GM19395 (cell line): ENCODE measurements at regions not wholly inside any gene's neighbourhood (a gene's known extent, or its start where the extent isn't known, plus 50 kb on each side); places are given as distances from the start of the nearest gene placed in this dataset.
"Not testable (repeated sequence)": the region's sequence is repeated elsewhere in the genome, so short reads cannot be mapped to it uniquely, and the experiment has no call there.

Experiments used
- ATAC-seq: cut with Tn5 transposase; IDR thresholded peaks from one replicate; pipeline ENCODE4 v1.9.1; 2021; ENCODE audit warnings: mild to moderate bottlenecking, moderate library complexity; ENCODE audit not compliant: unreplicated experiment

DNA sequence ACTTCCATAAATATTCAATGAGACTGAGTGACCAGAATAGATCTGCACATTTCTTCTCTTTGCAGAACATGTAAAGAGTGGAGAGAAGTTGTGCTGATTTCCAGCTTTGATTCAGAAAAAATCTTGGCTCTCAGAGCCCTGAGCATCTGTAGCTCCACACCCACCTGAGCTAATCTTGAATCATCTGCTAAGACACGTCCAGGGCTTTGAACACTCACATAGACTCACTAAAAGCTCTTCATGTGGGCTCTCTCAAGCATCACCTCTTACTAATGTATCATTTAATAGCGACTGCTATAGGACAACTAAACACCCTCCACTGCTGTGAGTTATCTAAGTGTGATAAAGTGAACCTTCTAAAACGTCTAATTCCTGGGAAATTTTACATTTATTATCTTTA lies 147.7 kb upstream of the GRIA3 start:
- no peak for ATAC-seq

DNA sequence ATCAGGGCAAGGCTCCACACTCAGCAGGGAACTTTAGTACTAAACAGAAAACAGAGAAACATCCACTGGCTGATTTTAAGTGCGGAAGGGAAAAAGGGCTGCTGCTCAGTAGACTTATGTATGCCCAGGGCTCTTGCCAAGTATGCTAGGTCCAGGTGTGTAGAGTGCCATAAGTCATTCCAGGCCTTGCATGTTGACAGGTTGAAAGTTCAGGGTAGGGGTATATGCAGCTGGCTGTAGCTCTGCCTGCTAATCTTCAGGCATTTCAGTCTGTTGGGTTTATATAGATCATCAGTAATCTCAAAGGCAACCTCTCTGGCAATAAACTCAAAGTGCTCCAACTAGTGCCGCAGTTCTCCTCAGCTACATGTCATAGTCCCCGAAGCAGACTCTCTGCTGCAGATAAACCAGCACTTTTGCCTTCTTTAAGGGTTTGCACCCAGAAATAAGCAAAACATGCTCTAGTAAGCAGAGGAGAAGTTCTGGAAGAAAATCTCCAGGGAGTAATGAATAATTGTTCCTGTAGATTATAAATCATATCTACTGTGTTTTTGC lies 134.9 kb upstream of the GRIA3 start:
- no peak for ATAC-seq

DNA sequence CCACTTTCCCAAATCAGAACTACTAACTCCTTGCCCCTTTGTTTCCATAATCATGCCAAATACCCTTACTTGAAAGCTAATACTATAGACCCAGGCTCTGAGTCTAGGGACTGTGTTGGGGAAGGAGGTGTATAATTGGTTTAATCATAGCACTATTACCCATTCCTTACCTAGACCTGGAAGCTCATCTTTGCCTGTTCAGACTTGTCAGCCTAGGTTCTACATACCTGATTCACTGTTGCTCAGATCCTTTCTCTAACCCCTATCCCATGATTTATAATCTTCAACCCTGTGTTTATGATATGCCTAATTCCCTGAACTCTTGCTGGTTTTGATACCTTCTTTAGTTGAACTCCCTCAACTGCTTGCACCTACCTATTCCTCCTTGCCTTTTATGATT lies 123.1 kb upstream of the GRIA3 start:
- no peak for ATAC-seq

DNA sequence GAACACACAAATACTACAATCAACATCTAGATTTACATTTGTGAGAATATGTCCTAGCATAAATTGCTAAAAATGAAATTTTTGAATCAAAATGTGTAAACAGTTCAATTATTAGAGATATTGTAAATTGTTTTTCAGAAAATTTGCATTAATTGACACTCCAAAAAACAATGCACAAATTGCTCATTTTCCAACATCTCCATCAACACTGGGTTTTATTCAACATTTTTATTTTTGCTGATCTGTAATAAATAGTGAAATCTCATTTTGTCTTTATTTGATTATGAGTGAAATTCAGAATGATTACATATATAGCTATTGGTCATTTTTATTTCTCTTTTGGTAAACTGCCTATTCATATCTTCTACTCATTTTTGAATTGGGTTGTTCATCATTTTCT lies 120.0 kb upstream of the GRIA3 start:
- ATAC-seq = no peak

DNA sequence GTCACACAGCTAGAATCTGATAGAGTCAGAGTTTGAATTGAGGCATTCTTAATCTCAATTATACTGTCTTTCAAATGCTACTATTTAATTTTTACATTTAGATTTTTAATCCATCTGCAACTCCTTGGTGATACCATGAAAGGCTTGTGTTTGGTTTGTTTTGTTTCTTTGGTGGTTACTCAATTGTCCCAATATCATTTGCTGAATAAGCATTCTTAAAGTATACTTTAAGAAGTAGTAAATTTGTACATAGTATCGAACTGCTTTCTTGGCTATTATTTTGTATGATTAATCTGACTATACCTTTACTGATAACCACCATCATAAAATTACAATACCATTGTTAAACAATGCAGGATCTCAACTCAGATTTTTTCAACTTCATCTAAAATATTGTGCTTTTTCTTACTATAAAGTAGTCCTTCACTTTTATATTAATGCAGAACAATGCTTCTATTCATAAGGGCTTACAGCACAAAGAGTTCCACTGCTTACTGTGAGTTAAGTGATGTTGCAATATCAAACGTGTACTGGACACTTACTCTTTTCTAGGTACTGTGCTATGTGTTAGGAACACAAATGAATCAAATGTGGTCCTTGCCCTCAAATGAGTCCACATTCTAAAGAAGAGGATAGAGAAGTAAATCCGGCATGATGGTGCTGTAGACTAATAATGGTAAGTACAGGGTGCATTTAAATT lies 111.2 kb upstream of the GRIA3 start:
- ATAC-seq = no peak

DNA sequence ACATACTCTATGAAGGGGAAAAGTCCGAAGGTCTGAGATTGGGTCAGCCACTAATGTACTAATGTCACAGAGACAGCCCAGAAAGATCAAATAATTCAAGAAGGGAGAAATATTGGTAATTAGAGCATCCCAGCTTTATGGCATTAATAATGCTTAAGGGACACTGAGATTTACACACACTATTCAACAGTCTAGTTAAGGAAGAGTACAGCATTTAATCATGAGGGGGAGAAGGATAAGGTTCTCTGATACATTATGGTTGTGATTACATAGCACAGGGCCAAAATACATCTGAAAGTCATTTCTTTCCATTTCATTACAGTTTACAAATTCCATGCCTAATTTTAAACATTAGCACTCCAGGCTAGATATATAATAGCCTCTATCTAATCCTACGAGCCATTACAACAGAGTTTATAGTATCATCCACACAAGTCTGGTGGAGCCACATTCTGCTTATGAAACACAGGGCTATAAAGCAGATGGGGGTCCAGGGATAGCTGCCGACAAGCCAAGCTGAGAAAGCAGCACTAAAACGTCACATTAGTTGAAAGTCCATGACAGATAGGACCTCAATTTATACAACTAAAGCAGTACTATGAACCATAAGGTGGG lies 108.0 kb upstream of the GRIA3 start:
- no peak for ATAC-seq

DNA sequence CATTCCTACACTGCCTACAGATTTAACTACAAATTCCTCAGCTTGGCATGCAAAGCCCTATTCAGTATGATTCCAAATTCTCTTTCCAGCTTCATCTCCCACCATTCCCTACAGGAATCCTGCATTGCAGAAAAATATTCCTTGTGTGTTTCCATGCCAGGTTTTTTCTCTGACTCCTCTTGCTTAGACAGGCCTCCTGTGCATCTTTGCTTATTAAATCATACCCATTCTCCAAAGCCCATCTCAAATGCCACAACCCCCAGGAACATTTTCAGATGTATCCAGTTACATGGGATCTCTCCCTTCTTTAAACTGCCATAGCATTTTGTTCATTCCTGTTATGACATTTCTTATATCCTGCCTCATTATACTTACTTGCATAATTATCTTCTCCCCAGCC lies 106.4 kb upstream of the GRIA3 start:
- ATAC-seq = no peak

DNA sequence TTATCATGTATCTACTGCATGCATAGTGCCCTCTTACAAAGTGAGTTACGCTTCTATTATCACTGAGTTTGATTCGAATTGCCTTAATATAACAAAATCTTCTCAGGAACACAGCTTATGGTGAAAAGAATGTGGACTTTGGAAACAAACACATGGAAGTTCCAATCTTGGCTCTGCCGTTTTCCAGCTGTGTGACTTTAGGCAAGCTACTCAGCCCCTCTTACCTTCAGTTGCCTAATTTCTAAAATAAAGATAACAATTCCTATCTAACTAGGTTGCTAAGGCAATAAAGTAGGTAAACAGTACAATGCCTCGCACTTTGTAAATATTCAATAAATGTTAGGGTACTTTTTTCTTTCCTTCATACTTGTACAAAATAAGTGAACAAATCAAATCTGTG lies 104.0 kb upstream of the GRIA3 start:
- ATAC-seq = no peak

DNA sequence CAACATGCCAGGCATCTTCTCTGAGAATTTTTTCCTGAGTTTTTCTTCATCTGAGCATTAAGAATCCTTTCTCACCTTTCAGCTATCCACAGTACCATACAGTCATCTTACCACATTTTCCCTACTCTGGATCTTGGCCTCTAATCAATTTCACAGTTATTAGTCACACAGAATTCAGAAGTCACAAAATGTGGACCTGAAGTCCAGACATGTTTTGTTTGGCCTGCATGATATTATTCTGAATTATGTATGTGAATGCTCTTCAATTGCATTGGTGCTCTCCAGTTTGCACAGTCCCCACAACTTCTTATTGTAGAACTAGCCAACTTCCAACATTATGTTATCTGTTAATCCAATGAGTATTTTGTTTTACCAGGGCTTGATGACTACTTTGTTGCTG lies 102.3 kb upstream of the GRIA3 start:
- no peak for ATAC-seq

DNA sequence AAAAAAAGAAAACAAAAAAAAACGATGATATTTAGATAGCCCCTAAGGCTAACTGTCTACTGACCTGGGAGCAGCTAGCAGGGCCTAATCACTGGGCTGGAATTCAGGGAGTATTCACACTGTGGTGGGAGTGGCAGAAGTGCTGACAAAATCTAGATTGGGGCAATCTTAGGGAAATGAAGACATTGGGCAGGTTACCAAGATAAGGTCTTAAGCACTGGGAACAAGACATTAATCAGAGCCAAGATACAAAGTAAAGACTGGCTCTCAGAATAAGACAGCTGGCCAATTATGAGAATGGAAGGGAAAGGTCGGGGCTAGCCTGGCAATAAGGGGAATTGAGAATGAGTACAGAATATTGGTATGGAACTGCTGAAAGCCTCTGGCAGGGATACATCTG lies 100.2 kb upstream of the GRIA3 start:
- ATAC-seq = no peak

DNA sequence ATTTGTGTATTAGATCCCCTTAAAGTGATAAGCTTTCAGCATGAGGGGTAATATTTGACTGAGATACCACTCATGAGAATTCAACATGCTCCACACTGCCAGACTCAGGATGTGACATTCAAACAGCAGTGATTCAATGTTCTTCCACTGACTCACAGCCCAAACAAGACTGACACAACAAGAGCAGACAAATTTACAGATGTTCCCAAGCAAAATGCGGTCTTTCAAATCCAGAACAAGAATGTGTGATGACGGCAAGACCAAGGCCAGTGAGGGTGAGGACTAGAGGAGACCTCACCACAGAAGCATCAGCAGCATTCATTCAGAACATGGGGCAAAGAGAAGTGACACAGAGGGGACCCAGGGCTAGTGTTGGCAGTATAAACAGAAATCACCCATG lies 99.3 kb upstream of the GRIA3 start:
- no peak for ATAC-seq

DNA sequence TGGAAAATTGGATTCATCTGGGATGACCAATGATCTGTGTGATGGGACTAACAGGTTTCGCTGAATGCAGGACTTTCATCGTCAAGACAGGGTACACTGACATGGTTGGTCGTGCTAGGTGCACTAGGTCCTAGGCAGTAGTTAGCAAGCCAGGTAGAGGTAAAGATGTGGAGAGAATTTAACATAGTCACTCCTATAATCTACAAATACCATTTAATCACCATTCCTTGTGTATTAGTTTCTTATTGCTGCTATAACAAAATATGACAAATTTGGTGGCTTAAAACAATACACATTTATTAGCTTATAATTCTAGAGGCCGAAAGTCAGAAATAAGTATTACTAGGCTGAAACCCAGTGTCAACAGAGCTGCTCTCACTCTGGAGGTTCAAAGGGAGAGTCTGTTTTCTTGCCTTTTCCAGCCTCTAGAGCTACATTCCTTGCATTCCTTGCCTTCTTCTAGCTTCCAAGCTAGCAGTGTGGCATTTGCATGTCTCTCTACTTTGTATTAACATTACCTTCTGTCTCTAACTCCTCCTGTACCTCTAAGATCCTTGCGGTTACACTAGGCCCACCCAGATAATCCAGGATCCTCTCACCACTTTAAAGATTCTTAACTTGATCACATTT lies 98.7 kb upstream of the GRIA3 start:
- ATAC-seq = no peak

DNA sequence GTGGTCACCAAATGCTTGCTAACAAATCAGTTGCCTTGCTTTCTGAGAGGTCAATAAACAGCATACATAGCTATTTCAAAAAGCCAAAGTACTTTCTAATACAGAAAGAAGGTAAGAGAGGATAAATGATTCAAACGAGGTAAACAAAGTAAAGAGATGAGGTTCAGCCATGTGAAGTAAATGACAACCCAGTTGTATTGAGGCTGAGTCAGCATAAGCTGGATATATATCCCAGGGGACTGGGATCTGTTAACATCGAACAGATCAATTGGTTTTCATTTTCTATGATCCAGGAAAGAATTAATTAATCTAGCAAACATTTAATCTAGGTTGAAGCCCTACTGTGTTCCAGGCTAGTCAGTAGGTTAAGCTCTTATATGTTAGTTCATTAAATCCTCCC lies 97.3 kb upstream of the GRIA3 start:
- no peak for ATAC-seq

DNA sequence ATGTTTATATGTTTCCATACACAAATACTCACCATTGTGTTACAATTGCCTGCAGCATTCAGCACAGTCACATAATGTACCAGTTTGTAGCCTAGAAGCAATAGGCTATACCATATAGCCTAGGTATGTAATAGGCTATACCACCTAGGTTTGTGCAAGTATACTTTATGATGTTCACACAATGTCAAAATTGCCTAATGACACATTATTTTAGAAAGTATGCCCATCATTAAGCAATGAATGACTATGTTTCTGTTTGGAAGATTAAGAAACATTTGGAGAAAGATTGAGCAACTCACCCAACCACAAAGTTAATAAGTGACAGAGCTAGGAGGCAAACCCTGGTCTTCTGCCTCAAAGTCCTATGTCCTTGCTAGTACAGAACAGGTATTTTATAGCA lies 96.8 kb upstream of the GRIA3 start:
- ATAC-seq = no peak

DNA sequence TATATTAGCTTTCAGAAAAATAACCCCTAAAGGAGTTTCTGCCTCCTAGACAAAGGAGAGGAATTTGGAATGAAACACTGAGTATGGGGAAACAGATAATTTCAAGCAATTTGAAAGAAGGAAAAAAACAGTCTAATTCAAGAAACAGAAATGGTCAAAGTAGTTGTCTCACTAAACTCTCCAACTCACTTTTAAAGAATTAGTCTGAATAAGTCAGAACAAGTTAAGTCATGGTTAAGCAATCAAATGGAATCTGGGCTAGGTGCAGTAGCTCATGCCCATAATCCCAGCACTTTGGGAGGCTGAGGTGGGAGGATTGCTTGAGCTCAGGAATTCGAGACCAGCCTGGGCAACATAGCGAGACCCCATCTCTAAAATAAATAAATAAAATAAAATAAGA lies 95.7 kb upstream of the GRIA3 start:
- no peak for ATAC-seq

DNA sequence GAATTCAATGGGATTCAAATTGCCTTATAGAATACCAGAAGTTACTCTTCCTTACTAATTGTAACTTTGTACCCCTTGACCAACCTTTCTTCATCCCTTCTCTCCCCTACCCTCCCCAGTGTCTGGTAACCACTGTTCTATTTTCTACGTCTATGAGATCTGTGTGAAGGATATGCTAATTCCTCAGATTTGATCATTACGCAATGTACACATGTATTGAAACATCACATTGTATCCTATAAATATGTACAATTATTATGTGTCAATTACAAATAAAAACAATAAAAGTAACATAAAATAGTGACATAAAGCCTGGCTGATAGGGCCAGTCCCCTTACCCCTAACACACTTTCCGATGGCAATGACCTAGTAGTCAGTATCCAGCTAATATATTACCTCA lies 95.1 kb upstream of the GRIA3 start:
- ATAC-seq = no peak

DNA sequence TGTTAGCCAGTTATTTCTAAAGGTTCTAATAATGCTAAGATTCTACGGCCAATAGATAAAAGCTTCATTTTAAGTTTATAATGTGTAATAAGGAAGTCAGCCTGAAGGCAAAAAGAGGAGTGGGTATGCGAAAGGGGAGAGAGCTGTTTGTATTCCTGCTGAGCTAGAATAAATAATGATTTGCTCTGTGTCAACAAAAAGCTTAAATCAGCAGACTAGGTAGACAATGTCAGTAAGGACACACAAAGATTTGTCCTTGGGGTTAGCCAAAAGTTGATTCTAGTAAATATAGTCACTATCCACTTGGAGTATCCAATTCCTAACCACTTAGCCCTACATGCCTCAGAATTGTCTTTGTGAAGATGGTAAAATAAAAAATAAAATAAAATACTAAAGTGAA lies 90.3 kb upstream of the GRIA3 start:
- no peak for ATAC-seq

DNA sequence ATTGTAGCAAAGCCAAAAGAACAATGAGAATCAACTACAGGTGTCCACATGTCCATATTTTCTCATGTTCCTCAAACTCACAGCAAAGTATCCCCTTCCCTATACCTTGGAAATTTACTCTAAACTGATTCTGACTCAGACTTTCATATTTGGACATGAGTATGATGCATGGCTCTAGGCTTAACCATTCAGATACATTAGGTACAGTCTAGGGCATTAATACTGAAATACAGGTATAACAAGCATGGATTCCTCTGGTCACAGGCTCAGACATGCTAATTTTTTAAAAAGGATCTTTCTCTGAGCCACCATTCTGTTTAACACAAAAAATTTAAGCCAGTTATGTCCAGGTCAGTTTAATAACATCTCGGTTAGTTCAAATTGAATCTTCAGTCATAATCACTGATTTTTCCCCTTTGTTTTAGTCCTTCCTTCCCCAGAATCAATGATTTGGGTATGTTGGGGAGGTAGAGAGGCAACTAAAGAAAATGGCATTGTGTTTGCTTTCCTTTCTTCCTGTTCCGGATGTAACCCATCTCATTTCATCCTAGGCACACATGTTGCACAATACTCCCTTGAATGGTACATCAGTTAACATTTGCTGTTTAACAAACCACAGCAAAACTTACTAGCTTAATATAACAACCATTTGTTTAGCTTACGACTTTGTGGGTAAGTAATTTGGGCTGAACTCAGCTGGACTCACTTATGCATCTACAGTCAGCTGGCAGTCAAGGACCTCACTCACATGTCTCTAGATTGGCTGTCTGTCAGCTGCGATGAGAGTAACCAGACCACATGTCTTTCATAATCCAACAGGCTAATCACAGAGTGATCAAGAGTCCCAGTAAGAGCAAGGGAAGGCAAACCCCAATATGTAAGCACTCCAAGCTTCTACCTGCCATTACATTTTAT lies 75.3 kb upstream of the GRIA3 start:
- no peak for ATAC-seq

DNA sequence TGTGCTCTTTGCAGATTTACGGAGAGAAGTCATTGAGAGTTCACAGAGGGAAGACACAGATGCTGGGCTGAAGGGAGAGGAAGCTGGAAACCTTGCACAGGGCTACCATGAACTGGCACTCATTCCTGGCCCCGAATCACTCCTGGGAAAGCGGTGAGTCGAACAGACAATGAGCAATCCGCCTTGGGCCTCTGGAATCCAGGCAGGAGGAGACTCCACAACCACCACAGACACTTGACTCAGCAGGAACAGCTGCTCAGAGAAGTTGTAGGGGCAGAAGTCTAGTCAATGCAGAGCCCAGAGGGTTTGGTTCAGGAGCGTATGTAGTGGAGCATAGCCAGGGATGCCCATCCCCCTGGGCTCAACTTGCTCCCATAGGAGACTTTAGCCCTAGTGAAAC lies 62.8 kb upstream of the GRIA3 start:
- ATAC-seq = no peak

DNA sequence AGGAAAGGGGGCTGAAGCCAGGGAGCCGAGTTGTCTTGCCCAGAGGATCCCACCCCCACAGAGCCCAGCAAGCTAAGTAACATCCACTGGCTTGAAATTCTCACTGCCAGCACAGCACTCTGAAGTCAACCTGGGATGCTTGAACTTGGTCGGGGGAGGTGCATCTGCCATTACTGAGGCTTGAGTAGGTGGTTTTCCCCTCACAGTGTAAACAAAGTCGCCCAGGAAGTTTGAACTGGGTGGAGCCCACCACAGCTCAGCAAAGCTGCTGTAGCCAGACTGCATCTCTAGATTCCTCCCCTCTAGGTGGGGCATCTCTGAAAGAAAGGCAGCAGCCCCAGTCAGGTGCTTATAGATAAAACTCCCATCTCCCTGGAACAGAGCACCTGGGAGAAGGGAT lies 54.3 kb upstream of the GRIA3 start:
- not testable (repeated sequence) for ATAC-seq
